Astrocyte of the hippocampus (primary cell): ENCODE measurements at regions not wholly inside any gene's neighbourhood (a gene's known extent, or its start where the extent isn't known, plus 50 kb on each side); places are given as distances from the start of the nearest gene placed in this dataset.
A peak's percentile ranks its signal among the peaks of the same experiment; 100 is the strongest.
"Not testable (repeated sequence)": the region's sequence is repeated elsewhere in the genome, so short reads cannot be mapped to it uniquely, and the experiment has no call there.

Experiments
- DNase-seq: peaks from one replicate; pipeline ENCODE4 v3.0.0; 2011; ENCODE audit warnings: low read depth, low spot score

DNA sequence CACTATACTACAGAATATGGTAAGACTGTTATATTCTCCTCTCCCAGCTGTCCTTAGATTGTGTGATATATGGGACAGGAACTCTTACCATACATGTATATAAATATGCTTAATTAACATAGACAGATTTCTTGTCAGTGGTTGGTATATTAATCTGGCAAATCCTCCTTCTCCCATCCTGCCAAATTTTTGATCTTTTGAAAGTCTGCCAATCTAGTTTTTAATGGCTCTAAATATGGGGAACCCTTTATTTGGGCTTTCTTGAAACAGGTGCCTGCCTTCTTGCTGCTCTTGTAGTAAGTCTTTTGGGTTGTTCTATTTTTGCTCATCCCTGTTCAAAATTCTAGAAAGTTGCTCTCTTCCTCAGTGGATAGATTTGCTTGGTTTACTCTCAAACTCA, 63.5 kb downstream of the SPATA31D1 start:
- DNase-seq: no peak

DNA sequence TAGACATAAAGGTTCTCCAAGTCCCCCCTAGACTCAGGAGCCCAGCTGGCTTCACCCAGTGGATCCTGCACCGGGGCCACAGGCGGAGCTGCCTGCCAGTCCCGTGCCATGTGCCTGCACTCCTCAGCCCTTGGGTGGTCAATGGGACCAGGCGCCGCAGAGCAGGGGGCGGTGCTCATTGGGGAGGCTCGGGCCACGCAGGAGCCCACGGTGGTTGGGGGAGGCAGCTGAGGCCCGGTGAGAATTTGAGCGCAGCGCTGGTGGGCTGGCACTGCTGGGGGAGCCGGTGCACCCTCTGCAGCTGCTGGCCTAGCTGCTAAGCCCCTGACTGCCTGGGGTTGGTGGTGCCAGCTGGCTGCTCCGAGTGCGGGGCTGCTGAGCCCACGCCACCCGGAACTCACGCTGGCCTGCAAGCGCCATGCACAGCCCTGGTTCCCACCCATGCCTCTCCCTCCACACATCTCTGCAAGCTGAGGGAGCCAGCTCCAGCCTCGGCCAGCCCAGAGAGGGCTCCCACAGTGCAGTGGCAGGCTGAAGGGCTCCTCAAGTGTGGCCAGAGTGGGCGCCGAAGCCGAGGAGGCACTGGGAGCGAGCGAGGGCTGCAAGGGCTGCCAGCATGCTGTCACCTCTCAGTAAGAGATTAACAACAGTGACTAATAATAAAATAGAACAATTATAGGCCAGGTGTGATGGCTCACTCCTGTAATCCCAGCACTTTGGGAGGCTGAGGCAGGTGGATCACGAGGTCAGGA, 65.9 kb downstream of the SPATA31D1 start:
- DNase-seq: no peak

DNA sequence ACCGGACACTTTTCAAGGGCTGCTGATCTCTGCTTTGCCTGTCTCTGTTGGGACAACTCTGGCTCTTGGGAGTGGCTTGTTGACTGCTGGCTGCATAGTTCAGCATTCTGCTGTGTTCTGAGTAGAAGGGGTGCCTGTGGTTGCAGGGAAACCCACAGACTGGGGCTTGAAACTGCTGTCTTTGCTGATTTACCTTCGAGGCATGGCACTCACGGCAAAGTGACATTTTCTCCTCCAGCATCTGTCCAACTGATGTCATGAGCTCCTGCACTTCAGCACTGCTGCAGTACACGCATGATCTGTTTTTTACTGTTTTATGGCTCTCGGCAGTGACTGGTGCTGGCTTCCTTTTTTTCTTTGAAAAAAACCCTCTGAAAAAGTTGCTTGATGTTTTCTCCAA, 69.2 kb downstream of the SPATA31D1 start:
- peak; percentile 5 for DNase-seq

DNA sequence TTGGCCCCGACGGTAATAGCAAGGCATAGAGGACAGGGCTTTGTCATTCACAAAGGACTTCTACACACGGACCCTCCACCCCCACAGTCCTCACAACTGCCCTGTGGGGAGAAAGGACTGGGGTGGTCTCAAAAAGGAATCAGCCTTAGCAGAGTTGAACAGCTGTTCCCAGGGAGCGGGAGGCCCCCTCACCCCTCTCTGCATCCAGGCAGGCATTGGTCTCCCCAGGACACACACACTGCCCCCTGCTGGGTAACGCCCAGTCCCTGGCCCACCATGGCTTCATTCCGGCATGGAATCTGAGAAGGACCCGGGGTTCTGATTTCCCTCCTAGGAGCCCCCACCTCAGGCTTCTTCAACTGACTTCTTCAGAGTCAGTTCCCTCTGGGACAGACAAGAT, 73.2 kb downstream of the SPATA31D1 start:
- DNase-seq: not testable (repeated sequence)

DNA sequence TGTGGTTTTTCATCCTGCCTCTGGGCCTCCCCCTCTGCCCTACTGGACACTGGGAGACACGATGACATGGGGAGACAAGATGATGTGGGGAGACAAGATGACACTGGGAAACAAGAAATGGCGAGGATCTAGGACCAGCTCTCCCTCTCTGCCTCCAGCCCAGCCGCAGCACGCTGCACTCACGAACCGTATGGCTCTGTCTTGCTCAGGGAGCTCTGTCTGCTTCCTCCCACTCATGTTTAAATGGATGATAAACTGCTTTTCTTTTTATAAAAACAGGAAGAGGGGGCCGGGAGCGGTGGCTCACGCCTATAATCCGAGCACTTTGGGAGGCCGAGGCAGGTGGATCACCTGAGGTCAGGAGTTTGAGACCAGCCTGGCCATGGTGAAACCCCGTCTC, 73.7 kb downstream of the SPATA31D1 start:
- no peak for DNase-seq

DNA sequence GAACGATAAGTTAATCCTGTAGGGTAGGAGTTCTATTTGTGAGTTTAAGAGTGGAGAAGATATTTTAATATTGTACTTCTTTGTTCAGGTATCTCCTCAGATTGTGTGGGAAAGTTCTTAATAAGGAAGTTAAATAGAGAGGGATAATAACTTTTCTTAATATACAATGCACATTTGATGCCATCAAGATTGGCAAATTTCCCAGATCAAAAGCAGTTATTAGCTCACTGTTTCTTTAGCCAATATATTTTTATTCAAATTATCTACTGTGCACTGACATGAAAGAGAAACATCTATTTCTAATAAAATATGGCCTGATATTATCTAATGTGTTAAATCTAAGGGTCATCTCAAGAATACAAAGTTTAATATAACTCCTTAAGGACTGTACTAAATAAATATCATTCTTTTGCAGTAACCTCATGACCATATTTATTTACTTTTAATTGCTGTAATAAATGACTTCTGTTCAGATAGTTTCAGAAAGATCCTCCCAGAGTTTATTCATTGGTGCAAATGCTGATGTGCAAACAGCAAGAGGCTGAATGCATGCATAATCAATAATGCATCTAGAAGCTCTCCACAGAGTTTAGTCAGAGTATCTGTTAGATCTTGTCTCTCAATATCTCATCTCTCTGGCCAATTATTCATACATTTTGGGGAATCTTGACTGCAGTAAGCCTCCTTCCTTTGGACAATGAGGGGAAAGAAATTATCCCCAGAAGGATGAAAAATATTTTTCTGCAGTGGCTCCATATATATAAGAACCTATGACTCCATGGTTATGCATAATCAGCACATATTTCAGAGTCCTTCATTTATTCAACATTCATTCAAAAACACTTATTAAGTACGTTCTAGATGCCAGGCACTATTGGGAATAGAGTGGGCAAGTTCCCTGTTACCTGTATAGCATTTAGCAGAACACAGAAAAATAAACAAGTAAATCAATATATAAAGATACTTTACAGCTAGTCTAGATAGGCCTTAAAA, 85.3 kb downstream of the SPATA31D1 start:
- no peak for DNase-seq

DNA sequence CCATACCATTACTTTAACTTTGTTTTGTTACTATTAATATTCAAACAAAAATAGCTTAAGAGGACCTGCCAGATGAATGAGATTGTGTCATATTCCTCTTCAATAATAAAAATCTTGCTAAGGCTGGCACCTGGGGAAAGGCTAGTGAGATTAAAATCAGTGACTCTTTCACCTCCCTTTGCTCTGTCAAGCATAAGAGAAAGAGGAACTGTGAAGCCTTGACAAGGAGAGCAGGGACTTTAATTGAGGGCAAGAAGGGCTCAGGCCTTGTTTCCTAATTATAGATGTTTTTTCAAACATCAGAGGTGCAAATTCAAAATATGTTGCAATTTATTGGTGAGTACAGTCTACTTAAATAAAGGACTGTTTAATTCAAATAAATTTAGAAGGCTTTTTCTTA, 91.7 kb downstream of the SPATA31D1 start:
- no peak for DNase-seq

DNA sequence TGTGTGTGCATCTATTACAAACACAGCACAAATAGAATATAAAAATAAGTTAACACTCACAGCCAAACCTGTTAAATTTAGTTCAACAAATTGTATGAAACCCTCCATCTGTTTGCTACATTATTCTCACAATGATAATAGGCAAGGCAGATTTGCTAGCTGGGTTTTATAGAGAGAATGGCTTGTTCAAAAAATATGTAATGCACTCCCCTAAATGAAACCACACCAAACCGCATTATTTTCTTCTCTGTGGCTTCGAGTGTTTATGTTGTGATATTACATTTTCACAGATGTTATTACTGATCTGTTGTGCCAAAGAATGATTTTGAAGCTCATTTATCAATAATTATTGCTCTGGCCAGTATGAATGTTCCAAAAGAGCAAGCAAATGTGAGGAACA, 92.9 kb downstream of the SPATA31D1 start:
- DNase-seq: no peak

DNA sequence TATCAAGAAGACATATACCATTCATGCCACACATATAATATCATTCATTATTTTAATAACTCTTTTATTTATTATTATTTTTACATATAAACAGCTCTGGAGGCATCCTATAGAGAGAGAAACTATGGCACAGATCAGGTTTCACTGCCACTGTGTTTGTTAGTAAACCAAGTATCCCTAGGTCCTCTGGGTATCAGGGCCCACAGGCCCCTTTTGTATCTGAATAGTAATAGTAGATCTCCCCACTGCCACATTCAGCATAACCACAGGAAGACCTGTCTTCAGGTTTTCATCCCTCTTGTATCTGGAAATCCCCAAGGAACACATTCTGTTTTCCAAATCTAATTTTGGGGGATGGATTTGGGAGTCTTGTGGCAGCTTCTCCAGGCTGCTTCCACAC, 94.0 kb downstream of the SPATA31D1 start:
- no peak for DNase-seq

DNA sequence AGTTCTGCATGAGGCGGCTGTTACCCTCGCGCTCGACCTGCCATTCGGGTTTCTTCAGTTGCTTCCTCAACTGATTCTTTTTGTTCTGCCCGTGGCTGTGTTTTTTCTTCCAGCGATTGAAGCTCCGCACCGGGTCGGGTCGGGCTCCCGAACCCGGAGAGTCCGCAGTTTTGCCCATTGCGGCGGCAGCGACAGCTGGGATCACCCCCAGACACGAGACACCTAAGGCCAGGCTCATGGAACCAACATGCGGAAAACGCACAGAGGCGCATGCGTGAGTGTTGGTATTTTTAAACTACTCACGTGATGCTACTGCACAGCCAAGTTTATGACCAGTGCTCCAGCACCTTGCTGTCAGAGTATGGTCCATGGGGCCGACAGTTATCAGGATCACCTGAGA, 100.0 kb downstream of the SPATA31D1 start:
- no peak for DNase-seq

DNA sequence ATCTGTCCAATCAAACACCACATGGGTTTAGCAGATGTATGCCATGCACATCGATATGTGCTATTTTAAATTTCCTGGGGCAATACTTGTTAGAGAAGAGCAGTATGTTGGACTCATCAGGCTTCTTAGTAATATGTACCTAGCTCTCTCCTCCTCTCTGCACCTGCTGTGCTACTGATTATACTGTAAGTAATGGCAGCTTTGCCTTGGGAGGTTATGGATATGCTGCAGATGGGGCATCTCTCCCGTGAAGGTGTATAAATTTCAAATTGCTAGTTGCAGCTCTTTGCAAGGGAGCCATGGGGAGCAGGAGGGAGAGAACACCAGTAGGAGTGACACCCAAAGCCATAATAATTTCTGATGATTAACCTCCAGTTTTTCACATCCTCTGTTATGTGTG, 101.5 kb downstream of the SPATA31D1 start:
- DNase-seq: no peak

DNA sequence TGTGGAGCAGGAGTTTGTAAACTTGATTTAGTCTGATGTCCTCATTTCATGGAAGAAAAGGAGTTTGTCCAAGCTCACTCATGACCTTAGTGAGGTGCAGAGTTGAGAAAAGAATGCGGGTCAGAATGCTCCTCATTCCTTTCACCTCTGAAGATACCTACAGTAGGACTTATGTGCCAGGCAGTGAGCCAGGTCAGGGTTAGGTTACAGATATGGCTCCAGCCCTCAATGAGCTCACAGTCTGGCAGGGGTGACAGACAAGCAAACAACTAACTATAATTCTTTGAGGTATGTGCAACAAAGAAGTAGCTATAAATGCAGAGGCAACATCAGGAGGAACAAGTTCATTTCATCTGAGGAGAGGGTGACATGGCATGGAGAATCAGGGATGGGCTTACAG, 102.5 kb downstream of the SPATA31D1 start:
- peak; percentile 56 for DNase-seq

DNA sequence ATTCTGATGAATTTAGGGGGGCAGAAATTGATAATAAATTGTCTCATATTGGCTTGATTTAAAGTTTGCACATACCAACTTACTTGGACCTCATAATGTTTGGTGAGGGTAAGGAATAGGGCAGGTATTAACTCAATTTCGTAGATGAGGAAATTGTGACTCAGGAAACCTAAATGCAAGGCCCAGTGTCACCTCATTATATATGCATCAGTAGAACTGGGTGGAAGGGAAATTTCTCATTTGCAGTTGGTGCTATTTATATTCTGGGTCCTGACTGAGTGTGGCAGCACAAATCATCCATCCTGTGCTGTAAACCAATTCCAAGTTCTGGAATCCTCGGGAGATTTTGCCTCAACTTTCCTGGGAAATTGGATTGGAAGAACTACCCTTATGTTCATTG, 103.0 kb downstream of the SPATA31D1 start:
- no peak for DNase-seq

DNA sequence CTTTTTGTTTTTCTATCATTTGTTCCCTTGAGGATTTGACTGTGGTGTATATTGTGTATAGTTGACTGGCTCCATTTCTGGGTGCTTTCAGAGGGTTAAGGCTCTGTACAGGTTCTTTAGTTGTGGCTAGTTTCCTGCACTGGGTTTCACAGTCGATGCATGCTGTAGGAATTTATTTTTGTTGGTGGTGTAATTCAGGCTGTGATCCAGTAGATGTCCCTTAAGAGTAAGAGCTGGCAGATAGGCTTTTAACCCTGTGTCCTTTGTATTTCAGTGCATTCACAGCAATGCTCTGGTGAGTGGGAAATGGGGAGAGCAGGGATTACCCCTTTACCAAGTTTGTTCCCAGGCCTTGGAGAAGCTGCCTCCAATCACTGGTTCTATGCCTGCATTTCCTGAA, 112.9 kb downstream of the SPATA31D1 start:
- DNase-seq: no peak

DNA sequence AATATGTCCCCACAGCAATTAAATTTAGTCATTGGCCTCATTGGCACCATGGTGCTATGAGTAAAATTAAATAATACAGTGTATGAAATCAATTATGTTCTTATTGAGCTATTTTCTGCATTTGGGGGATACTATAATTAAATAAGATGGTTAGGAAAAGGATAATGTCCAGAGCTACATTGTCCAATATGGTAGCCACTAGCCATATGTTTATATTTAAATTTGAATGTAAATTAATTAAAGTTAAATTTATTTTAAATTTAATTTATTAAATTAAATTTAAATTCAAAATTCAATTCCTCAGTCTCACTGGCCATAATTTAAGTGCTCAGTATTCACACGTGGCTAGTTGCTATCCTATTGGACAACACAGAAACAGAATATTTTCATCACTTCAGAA, 115.7 kb downstream of the SPATA31D1 start:
- DNase-seq: no peak

DNA sequence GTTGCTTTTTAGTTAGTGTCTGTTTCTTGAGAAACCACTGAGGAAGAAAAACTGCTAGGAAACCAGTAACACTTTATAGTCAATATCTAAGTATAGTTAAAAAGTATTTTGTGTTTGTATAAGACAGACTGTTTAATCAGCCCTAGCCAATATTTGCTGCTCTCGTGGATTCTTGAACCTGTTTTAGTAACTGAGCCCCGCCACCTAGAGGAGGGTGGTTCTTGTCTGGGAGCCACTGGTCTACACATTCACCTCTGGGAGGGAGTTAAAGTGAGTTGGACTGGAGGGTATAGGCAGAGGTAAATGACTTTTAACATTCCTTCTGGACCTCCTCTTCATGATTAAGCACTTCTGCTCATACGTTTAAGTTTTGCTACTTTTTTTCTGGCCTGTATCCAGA, 117.2 kb downstream of the SPATA31D1 start:
- no peak for DNase-seq

DNA sequence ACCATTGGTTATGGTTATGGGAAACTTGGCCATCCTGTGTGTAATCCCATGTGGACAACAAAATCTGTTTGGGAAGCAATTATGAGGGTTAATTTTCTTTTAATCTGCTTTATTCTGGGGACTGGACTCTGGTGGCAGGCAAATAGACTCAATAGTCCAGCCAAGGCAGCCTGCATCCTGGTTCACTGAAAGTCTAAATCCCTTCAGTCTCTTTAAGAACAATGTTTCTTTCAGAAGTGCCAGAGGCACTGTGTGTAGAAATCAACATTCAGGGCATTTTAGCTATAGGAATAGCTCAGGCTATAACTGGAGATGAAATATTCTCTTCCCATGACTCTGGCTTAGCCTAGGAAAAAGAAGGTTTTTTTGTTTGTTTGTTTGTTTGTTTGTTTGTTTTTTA, 118.0 kb downstream of the SPATA31D1 start:
- no peak for DNase-seq

DNA sequence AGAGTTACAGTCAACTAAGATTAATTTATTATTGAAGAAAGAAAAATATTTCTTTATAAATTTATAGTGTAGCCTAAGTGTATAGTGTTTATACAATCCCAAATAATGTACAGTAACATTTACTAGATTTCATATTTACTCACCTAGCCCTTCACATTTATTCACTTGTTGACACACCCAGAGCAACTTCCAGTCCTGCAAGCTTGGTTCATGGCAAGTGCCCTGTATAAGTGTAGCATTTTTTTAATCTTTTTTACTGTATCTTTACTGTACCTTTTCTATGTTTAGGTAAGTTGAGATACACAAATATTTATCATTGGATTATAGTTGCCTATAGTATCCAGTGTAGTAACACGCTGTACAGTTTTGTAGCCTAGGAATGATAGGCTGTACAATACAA, 119.9 kb downstream of the SPATA31D1 start:
- no peak for DNase-seq

DNA sequence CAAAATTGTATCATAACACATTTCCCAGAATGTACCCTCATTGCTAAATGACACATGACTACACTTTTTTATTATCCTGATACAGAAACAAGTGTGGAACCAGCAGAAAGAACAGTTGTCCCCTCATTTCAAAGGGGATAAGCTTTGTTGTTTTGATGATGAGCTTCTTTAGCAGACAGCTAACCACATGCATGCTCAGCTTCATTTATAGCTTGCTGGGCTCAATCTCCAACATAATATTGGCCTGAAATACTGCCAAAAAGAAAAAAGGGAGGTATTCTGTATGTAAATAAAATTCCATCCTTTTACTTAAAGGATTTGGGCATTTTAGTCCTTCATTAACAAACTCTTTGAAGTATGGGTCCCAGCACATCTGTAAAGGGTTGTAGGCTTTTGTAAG, 120.4 kb downstream of the SPATA31D1 start:
- DNase-seq: no peak

DNA sequence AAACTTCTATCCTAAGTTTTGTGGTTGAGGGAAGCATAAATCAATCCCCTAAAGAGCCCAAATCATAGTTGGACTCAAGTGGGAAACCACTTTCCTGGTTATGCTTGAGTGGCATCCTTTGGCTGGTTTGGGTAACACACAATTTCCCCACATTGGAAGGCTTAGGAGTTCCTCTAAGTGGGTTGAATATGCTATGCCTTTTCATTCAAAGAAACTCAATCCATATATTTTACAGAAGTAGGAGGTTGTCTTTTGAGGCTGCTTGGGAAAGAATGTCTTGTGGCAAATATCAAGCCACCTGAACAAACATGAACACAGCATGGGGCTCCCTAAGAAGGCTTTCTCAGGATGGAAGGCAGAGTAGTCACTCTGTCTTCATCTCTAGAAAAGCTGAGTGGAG, 121.1 kb downstream of the SPATA31D1 start:
- peak; percentile 57 for DNase-seq

DNA sequence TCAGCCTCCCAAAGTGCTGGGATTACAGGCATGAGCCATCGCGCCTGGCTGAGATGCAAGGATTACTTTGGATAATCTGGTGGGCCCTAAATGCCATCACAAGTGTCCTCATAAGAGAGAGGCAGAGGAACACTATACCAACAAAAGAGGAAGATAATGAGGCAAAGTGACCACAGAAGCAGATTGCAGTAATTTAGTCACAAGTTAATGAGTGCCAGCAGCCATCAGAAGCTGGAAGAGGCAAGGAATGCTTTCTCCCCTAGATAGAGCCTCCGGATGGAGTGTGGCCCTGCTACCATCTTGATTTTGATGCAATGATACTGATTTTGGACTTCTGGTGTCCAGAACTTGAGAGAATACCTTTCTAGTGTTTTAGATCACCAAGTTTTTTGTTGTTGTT, 122.3 kb downstream of the SPATA31D1 start:
- DNase-seq: no peak

DNA sequence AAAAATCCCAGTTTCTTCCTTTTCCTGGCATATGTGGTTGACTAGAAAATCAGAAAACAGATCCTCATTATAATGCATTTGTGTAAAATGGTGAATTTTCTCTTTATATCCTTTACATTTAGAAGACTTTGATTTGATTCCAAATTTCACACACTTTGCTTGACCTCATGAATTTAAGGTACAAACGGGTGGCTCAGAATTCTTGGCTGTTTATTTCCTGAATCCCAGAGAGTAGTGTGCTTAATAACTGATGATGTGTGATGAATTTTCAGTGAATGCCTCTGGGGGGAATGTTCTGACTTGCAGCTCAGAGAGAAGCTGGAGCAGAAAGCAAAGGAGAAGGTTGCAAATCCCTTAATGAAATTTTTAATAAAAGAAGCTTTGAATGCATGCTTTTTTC, 126.8 kb downstream of the SPATA31D1 start:
- no peak for DNase-seq

DNA sequence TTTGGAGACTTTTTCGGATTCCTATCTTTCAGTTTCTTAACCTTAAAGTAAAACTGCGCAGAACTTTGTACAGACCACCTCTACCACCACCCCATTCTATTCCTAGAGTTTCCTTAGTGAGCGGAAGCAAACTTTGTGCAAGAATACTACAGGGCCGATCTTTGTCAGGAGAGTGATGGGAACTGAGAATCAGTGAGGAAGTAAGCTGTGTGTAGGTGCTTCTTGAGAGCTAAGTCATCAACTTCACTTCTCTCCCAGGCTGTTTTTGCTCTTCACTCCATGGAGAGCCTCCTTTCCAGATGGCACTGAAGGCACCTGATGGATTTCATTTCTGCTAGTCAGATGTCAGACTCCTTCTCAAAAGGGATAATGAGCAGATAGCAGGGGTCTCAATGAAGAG, 127.3 kb downstream of the SPATA31D1 start:
- no peak for DNase-seq
